HG02678 (cell line): ENCODE measurements at regions not wholly inside any gene's neighbourhood (a gene's known extent, or its start where the extent isn't known, plus 50 kb on each side); places are given as distances from the start of the nearest gene placed in this dataset.

Source experiments
- ATAC-seq: cut with Tn5 transposase; IDR thresholded peaks from one replicate; pipeline ENCODE4 v1.9.1; 2021; ENCODE audit warnings: mild to moderate bottlenecking, moderate library complexity; ENCODE audit not compliant: unreplicated experiment

GRCh38 chr12:93011100-93011499 lies 82.0 kb upstream of the EEA1 start:
- ATAC-seq: no peak

GRCh38 chr12:93015871-93016751 lies 87.0 kb upstream of the EEA1 start:
- no peak for ATAC-seq

GRCh38 chr12:93016752-93017350 lies 87.8 kb upstream of the EEA1 start:
- no peak for ATAC-seq

GRCh38 chr12:93018610-93019009 lies 89.5 kb upstream of the EEA1 start:
- no peak for ATAC-seq

GRCh38 chr12:93019212-93019927 lies 90.3 kb upstream of the EEA1 start:
- no peak for ATAC-seq

- no peak for ATAC-seq
Observed at GRCh38 chr12:93019975-93020630, 91.0 kb upstream of the EEA1 start.

- no peak for ATAC-seq
Observed at GRCh38 chr12:93020631-93021597, 91.8 kb upstream of the EEA1 start.

GRCh38 chr12:93022603-93023340 lies 93.7 kb upstream of the EEA1 start:
- no peak for ATAC-seq

- ATAC-seq: peak; percentile 69
Observed at GRCh38 chr12:93025145-93026103, 96.3 kb upstream of the EEA1 start.

- no peak for ATAC-seq
Observed at GRCh38 chr12:93027041-93027440, 97.9 kb upstream of the EEA1 start.

- ATAC-seq: no peak
Observed at GRCh38 chr12:93029091-93029490, 100.0 kb upstream of the EEA1 start.

GRCh38 chr12:93031028-93031427 lies 101.9 kb upstream of the EEA1 start:
- ATAC-seq: no peak

GRCh38 chr12:93032758-93033157 lies 103.7 kb upstream of the EEA1 start:
- no peak for ATAC-seq

GRCh38 chr12:93033948-93034347 lies 104.9 kb upstream of the EEA1 start:
- ATAC-seq: no peak

GRCh38 chr12:93039062-93039461 lies 110.0 kb upstream of the EEA1 start:
- ATAC-seq: no peak

- no peak for ATAC-seq
Observed at GRCh38 chr12:93039930-93040329, 110.8 kb upstream of the EEA1 start.

GRCh38 chr12:93040367-93040766 lies 111.3 kb upstream of the EEA1 start:
- no peak for ATAC-seq

GRCh38 chr12:93041416-93041815 lies 112.3 kb upstream of the EEA1 start:
- no peak for ATAC-seq
